Brain microvascular endothelial cell (primary cell): ENCODE measurements at regions not wholly inside any gene's neighbourhood (a gene's known extent, or its start where the extent isn't known, plus 50 kb on each side); places are given as distances from the start of the nearest gene placed in this dataset.
A peak's percentile ranks its signal among the peaks of the same experiment; 100 is the strongest.

Experiments used
- DNase-seq: peaks from one replicate; pipeline ENCODE4 v3.0.0-alpha.2; 2020
- H3K27ac ChIP-seq: fragments of 250-450 bp; sonication (Bioruptor Pico); 2 replicates; pipeline ENCODE4 v1.5.1; 2020; ENCODE audit warnings: mild to moderate bottlenecking, moderate library complexity
- H3K27me3 ChIP-seq: fragments of 250-450 bp; sonication (Bioruptor Pico); replicated peaks from 2 replicates; pipeline ENCODE4 v1.5.1; 2020; ENCODE audit warnings: mild to moderate bottlenecking
- H3K36me3 ChIP-seq: fragments of 250-450 bp; sonication (Bioruptor Pico); replicated peaks from 2 replicates; pipeline ENCODE4 v1.5.1; 2020; ENCODE audit warnings: mild to moderate bottlenecking
- H3K4me3 ChIP-seq: 2 replicates; pipeline ENCODE4 v1.5.1; 2011; ENCODE audit warnings: low read depth, mild to moderate bottlenecking, control low read depth, low read length, moderate library complexity
- CTCF ChIP-seq: IDR thresholded peaks from 2 replicates; pipeline ENCODE4 v1.5.1; 2011; ENCODE audit warnings: low read depth, mild to moderate bottlenecking, moderate library complexity, low read length, control low read depth, inconsistent platforms; ENCODE audit errors: missing control alignments
- in situ Hi-C: cut with HindIII; loops from 2 replicates; pipeline ENCODE4 v1.10.0; 2017; ENCODE audit warnings: low sequenced_read_pairs, low pct_ligation_motif_present

- no peak overlapping the region for H3K4me3 ChIP-seq
- H3K27ac ChIP-seq = no peak overlapping the region
- no peak for TF ChIP-seq CTCF
- in situ Hi-C loops = no loop called here
- DNase-seq = no peak
- H3K27me3 ChIP-seq = no peaks in the 10 kb centered on the region
- H3K36me3 ChIP-seq = no peaks in the 10 kb centered on the region
Measured at GRCh38 chr18:79587226-79587741, 92.3 kb upstream of the CTDP1 start.

GRCh38 chr18:79587779-79588635, 91.6 kb upstream of the CTDP1 start:
- no peak for TF ChIP-seq CTCF
- H3K27ac ChIP-seq = no peak overlapping the region
- DNase-seq = no peak
- no peaks in the 10 kb centered on the region for H3K27me3 ChIP-seq
- no peak overlapping the region for H3K4me3 ChIP-seq
- in situ Hi-C loops = no loop called here
- H3K36me3 ChIP-seq = no peaks in the 10 kb centered on the region

DNA sequence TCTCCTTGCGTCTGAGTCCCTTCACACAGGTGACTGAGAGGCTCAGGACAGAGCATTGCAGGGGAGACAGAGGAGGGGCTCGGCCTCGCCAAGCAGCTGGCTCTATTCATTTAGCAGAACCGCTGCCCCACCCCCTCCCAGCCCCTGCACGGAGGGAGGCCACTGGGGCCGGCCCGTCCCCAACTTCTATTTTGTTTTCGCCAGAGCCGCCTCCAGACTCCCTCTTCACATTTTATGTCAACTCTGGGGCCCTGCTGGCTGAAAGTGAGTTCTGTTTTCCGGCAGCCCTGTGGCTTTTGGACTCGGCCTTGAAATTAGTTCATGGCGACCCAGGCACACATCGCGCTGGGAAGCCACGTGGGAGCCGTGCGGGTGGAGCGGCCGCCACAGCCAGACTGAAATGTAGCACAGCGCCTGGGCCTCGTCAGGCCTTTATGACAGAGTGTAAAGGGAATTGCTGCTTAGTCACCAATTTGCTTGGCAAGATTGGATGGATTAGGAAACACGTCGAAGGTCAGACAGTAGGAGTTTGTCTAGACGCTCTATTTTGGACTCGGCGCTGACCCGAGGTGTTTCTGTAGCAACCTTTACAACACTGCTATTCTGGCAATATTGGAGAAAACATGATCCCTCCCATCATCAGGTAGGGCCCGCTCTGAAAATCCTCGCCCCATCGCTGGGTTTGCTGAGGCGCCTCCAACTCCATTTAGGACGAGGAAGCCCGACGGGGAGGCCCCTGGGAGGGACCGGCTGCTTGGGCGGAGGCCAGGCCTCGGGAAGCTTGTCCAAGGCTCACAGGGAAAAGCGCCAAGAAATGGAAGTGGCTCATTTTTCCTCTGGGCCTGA, 90.7 kb upstream of the CTDP1 start:
- Histone ChIP-seq H3K27me3 (peaks cover 2% of the 10 kb centered on the region), H3K4me3 (no peak overlapping the region), H3K27ac (peak overlapping the region; percentile 62), H3K36me3 (no peaks in the 10 kb centered on the region)
- DNase-seq = peak; percentile 88
- no peak for TF ChIP-seq CTCF
- in situ Hi-C loops = no loop called here

- Histone ChIP-seq H3K36me3 (no peaks in the 10 kb centered on the region), H3K4me3 (no peak overlapping the region), H3K27me3 (peaks cover 2% of the 10 kb centered on the region), H3K27ac (peak overlapping the region; percentile 62)
- TF ChIP-seq CTCF = no peak
- in situ Hi-C loops = no loop called here
- DNase-seq = no peak
Measured at GRCh38 chr18:79589601-79590091, 90.0 kb upstream of the CTDP1 start.

- Histone ChIP-seq H3K4me3 (no peak overlapping the region), H3K36me3 (no peaks in the 10 kb centered on the region), H3K27ac (no peak overlapping the region), H3K27me3 (peaks cover 4% of the 10 kb centered on the region)
- DNase-seq = peak; percentile 17
- in situ Hi-C loops = no loop called here
- no peak for TF ChIP-seq CTCF
Measured at GRCh38 chr18:79590191-79591031, 89.2 kb upstream of the CTDP1 start.
